Ishikawa (cell line): ENCODE measurements at regions not wholly inside any gene's neighbourhood (a gene's known extent, or its start where the extent isn't known, plus 50 kb on each side); places are given as distances from the start of the nearest gene placed in this dataset.

Source experiments
- CEBPB ChIP-seq: IDR thresholded peaks from 2 replicates; pipeline ENCODE4 v1.6.1; 2012
- CREB1 ChIP-seq: IDR thresholded peaks from 2 replicates; pipeline ENCODE4 v1.6.1; 2012; ENCODE audit warnings: low read depth
- EGR1 ChIP-seq: IDR thresholded peaks from 2 replicates; pipeline ENCODE4 v1.6.1; 2012
- EP300 ChIP-seq: IDR thresholded peaks from 2 replicates; pipeline ENCODE4 v1.6.1; 2012; ENCODE audit warnings: borderline replicate concordance
- FOXM1 ChIP-seq: IDR thresholded peaks from 2 replicates; pipeline ENCODE4 v1.6.1; 2012; ENCODE audit warnings: low read depth, borderline replicate concordance
- MAX ChIP-seq: IDR thresholded peaks from 2 replicates; pipeline ENCODE4 v1.6.1; 2012
- NFIC ChIP-seq: IDR thresholded peaks from 2 replicates; pipeline ENCODE4 v1.6.1; 2012
- RAD21 ChIP-seq: IDR thresholded peaks from 2 replicates; pipeline ENCODE4 v1.6.1; 2012; ENCODE audit warnings: low read depth
- TAF1 ChIP-seq: IDR thresholded peaks from 2 replicates; pipeline ENCODE4 v1.6.1; 2012; ENCODE audit warnings: low read depth, mild to moderate bottlenecking
- TCF12 ChIP-seq: IDR thresholded peaks from 2 replicates; pipeline ENCODE4 v1.6.1; 2012; ENCODE audit warnings: low read depth
- TEAD4 ChIP-seq: IDR thresholded peaks from 2 replicates; pipeline ENCODE4 v1.6.1; 2012
- USF1 ChIP-seq: IDR thresholded peaks from 2 replicates; pipeline ENCODE4 v1.6.1; 2012
- YY1 ChIP-seq: IDR thresholded peaks from 2 replicates; pipeline ENCODE4 v1.6.1; 2012; ENCODE audit warnings: low read depth
- ZBTB7A ChIP-seq: IDR thresholded peaks from 2 replicates; pipeline ENCODE4 v1.6.1; 2012; ENCODE audit warnings: low read depth
- TF ChIP-seq, protein P1 (sequence below): IDR thresholded peaks from 2 replicates; pipeline ENCODE4 v1.6.1; 2012; ENCODE audit warnings: low read depth, mild to moderate bottlenecking

GRCh38 chrX:25084446-25084845, 68.7 kb upstream of the ARX start:
- no peak for TF ChIP-seq YY1
- TF ChIP-seq NFIC: no peak
- no peak for TF ChIP-seq CREB1
- no peak for TF ChIP-seq ZBTB7A
- TF ChIP-seq FOXM1: no peak
- TF ChIP-seq EP300: no peak
- no peak for TF ChIP-seq USF1
- no peak for TF ChIP-seq RAD21
- no peak for TF ChIP-seq MAX
- TF ChIP-seq CEBPB: no peak
- TF ChIP-seq, protein P1, sequence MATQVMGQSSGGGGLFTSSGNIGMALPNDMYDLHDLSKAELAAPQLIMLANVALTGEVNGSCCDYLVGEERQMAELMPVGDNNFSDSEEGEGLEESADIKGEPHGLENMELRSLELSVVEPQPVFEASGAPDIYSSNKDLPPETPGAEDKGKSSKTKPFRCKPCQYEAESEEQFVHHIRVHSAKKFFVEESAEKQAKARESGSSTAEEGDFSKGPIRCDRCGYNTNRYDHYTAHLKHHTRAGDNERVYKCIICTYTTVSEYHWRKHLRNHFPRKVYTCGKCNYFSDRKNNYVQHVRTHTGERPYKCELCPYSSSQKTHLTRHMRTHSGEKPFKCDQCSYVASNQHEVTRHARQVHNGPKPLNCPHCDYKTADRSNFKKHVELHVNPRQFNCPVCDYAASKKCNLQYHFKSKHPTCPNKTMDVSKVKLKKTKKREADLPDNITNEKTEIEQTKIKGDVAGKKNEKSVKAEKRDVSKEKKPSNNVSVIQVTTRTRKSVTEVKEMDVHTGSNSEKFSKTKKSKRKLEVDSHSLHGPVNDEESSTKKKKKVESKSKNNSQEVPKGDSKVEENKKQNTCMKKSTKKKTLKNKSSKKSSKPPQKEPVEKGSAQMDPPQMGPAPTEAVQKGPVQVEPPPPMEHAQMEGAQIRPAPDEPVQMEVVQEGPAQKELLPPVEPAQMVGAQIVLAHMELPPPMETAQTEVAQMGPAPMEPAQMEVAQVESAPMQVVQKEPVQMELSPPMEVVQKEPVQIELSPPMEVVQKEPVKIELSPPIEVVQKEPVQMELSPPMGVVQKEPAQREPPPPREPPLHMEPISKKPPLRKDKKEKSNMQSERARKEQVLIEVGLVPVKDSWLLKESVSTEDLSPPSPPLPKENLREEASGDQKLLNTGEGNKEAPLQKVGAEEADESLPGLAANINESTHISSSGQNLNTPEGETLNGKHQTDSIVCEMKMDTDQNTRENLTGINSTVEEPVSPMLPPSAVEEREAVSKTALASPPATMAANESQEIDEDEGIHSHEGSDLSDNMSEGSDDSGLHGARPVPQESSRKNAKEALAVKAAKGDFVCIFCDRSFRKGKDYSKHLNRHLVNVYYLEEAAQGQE: no peak
- no peak for TF ChIP-seq TCF12
- TF ChIP-seq TEAD4: no peak
- no peak for TF ChIP-seq EGR1

DNA sequence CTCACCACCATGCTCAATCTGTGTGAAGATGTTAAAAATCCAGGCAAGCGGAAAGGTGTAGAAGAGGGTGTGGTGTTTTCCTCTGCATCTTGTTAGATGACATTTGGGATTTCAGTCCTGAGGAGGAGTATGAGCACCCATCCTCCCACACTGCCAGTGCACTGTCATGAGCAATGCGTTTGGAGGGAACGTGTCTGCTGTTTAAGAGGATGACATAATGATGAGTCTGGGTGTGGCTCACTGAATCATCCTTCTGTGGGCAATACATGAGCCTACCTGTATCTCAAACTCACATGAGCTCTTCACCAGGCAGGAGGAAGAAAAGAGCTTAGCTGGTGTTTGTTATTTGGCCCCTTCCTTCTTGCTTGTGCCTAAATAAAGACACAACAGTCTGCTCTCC, 67.9 kb upstream of the ARX start:
- TF ChIP-seq, protein P1: no peak
- TF ChIP-seq RAD21: no peak
- no peak for TF ChIP-seq CEBPB
- no peak for TF ChIP-seq ZBTB7A
- TF ChIP-seq YY1: no peak
- no peak for TF ChIP-seq EGR1
- TF ChIP-seq FOXM1: no peak
- no peak for TF ChIP-seq MAX
- no peak for TF ChIP-seq TCF12
- no peak for TF ChIP-seq USF1
- TF ChIP-seq TEAD4: no peak
- TF ChIP-seq TAF1: no peak
- TF ChIP-seq NFIC: no peak
- TF ChIP-seq EP300: no peak
- no peak for TF ChIP-seq CREB1

DNA sequence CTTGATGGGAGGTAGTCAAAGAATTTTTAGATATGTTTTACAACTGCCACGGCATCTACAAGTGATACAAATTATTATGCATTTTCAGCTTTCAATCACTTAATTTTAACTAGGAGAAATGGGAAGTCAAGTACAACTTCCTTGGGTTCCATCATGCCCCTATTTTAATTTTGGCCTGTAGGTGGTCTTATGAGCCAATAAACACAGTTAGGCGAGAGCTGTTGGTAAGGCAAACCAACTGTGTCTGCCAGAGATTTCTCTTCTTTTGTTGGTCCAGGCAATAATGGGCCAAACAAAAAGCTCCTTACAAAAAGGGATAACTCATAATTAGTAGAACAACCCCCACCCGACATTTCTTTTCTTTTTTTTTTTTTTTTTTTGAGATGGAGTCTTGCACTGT, 63.3 kb upstream of the ARX start:
- TF ChIP-seq EGR1 (no peak), YY1 (no peak), TAF1 (no peak), CEBPB (no peak), MAX (no peak), USF1 (no peak), FOXM1 (no peak), RAD21 (no peak), TCF12 (no peak), NFIC (no peak), ZBTB7A (no peak), CREB1 (no peak), TEAD4 (no peak), EP300 (no peak)
- TF ChIP-seq, protein P1: no peak

- TF ChIP-seq EGR1 (no peak), FOXM1 (no peak), EP300 (no peak), TAF1 (no peak)
- TF ChIP-seq, protein P1: no peak
These were observed 61.3 kb upstream of the ARX start for GRCh38 chrX:25076941-25077500.
